Stimulated activated CD8-positive, alpha-beta memory T cell treated with anti-CD3 and anti-CD28 coated beads, Interleukin-7, amount 100 ng/mL, for 24 hours (primary cell): ENCODE measurements at regions not wholly inside any gene's neighbourhood (a gene's known extent, or its start where the extent isn't known, plus 50 kb on each side); places are given as distances from the start of the nearest gene placed in this dataset.
"Not testable (repeated sequence)": the region's sequence is repeated elsewhere in the genome, so short reads cannot be mapped to it uniquely, and the experiment has no call there.

Experiments
- DNase-seq: peaks from one replicate; pipeline ENCODE4 v3.0.0-alpha.2; 2020; ENCODE audit warnings: low read depth

- DNase-seq, result no peak
Measured at GRCh38 chr6:21744331-21744730, 150.8 kb downstream of the SOX4 start.

GRCh38 chr6:21745543-21746337, 152.2 kb downstream of the SOX4 start:
- DNase-seq, result no peak

GRCh38 chr6:21747441-21747840, 153.9 kb downstream of the SOX4 start:
- no peak for DNase-seq

DNA sequence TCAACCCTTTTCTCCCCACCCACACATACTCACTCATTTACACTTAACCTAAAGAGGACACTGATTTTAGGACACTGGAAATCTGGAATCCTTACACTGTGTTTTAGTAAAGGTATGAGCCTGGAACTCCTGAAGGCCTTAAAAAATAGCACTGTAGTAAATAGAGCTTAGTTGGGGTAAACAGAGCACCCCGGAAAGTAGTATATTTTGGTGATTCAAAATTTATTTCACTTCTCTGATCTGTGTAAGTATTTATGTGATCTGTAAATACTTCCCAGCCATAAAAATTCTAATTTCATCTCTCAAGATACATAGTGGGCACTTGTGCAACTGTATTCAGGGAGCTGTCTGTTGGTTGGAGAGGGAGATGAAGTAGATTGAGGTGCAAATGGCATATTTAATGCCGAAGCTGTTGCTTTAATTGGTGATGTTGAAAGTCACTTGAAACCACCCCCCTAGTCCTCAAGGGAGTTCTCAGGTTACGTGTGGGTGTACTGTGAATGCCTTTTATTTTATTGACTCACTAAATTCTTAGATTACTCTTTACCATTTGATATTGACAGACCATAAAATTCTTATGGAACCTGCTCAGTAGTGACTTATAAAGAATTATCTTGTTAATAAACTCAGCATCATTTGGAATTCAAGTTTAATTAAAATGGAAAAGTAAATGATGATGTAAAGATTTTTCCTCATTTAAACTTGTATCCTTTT, 154.9 kb downstream of the SOX4 start:
- DNase-seq, result no peak

DNA sequence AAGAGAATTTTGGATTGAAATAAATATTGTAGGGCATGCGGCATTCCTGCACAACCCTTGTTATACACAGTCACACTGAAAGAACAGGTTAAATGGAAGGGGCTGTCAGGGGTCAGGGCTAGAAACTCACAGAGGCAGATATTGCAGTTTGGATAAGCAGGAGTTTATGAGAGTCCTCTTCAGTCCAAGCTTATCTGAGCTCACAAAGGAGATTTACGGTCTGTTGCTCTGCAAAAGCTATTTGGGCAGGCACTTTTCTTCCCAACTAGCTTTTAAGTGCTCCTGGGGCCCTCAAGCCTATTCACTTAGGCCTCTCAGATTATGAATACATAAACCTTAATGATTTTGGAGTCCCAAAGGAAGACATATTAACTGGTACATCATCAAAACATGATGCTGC, 156.2 kb downstream of the SOX4 start:
- no peak for DNase-seq

DNA sequence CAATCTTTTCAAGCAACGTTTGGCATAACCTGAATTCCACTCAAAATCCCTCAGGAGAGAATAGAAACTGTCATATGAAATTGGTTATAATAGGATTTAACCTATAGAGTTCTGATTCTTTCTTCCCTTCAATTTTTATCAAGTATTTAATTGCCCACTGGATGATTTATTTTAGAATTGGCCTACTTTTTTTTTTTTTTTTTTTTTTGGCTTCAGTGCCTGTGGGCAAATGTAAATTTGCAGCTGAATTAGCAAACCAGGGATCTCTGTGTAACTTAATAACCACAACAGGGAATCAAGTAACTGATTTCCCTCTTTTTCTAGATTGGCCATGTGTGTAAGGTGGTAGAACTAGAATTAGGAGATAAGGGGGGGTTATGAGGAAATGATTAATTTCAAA, 157.0 kb downstream of the SOX4 start:
- DNase-seq, result no peak

DNA sequence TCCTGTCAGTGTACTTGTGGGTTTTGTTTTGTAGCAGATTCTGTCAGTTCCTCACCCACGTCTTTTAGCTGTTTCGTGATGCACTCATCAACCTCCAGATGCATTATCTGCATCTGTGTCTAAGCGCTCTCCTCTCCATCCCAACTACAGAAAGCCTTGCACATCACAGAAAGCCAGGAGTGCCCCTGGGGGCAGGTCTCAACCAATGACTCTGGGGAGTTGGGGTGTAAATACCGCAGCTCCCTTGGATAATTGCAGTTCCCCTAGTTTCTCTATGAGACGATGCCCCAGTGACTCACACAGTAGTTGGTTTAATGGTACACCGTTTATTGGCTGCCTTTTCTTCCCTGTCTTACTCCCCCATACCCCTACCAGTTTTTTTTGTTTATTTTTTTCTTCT, 158.1 kb downstream of the SOX4 start:
- no peak for DNase-seq

DNA sequence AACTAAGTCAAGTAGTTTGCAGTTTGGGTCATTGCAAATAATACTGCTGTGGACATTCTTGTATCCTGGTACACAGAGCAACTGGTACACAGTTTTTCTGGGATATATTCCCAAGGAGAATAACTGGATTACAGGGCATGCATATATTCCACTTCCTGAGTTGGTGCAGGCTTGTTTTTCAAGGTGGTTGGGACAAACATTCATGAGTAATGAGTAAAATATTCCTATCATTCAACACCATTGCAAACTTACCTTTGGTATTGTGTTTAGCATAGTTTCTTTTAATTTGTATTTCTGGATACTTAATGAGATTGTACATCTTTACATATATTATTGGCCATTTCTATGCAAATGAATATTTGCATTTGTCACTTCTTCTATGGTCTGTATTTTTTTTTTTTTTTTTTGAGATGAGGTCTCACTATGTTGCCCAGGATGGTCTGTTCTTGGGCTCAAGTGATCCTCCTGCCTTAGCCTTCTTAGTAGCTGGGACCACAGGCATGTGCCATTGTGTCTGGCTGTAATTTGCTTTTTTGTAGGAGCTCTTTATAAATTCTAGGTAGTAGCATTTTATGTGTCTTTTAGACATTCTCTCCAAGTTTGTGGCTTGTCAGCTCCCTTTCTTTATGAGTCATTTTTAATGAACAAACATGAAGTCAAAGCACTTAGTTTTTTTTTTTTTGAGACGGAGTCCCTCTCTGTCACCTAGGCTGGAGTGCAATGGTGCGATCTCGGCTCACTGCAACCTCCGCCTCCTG, 158.7 kb downstream of the SOX4 start:
- no peak for DNase-seq

- DNase-seq, result no peak
Measured at GRCh38 chr6:21753241-21754108, 159.9 kb downstream of the SOX4 start.

- no peak for DNase-seq
Measured at GRCh38 chr6:21754891-21755290, 161.3 kb downstream of the SOX4 start.

DNA sequence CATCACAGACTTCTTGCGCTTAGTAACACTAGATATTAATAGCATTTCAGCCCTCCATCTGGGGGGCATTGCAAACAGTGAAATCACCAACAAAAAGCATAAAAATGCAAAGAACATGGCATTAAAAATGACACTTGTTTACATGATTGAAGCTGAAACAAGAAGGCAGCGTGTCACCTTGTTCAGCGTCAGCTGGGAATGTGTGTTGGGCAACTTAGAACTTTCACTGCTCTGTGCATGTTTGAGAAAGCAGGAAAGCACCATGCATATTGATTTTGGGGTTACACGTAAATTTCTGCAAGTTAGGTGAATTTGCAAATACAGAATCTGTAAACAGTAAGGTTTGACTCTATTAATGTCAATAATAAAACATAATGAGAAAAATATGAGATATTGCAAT, 162.9 kb downstream of the SOX4 start:
- DNase-seq, result no peak

- DNase-seq, result not testable (repeated sequence)
Measured at GRCh38 chr6:21757392-21757791, 163.8 kb downstream of the SOX4 start.

DNA sequence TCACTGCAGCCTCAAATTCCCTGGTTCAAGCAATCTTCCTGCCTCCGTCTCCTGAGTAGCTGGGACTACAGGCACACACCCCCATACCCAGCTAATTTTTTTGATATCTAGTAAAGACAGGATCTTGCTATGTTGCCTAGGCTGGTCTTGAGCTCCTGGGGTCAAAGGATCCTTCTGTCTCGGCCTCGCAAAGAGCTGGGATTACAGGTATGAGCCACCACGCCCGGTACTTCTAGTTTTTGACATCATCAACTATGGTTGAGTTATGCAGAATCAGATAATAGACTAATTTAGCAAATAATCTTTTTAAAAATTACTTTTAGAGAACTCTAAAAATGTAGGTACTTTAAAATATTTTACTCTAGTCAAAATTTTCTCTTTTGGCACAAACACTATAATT, 166.2 kb downstream of the SOX4 start:
- no peak for DNase-seq

- DNase-seq, result not testable (repeated sequence)
Measured at GRCh38 chr6:21761053-21761730, 167.6 kb downstream of the SOX4 start.

DNA sequence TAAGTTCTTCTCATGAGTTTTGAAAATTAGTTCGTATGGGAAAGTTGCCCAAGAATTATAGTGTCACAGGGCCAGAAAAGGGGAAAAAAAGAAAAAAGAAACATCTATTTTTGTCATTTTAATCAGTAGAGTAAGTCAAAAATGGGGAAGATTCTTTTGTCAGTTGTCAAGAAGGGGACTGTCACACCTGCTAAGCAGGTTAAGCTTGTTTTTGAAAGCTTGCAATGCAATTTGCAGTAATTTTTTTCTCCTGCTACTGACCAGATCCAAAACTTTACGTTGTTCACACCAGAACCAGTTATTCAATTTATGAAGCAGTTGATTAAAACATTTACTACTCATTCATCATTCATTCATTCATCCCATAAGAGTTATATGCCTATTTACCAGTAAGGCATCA, 171.4 kb downstream of the SOX4 start:
- DNase-seq, result no peak

DNA sequence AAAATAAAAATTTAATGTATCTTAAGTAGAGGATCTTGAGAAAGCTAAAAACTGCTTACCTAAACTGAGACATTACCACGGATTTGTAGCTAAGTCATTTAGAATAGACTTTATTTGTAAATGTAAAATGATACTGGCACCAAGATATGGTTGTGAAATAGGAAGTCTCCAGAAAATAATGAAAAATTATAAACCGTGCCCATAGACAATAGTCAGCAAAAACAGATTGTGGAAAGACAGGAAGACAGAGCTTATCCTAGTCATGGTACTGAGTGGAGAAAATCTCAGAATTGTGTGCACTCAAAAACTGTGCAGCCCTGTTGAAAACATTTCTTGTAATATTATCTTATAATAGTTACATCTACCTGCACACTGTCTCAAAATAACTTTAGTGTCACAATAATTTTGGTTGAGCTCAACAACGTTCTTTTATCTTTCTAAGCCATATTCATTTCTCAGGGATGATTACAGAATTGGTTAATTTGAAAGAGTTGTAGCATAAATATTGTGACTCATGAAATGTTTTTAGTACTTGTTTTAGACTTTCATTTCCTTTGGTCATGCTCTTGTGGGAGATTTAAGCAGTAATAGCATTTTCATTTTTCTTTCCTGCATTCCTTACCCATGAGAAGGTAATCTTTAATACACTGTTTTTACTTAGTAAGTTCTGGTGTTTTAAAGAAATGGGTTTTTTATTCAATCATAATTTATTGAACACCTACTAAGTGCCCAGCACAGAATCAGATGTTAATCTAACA, 174.5 kb downstream of the SOX4 start:
- no peak for DNase-seq

DNA sequence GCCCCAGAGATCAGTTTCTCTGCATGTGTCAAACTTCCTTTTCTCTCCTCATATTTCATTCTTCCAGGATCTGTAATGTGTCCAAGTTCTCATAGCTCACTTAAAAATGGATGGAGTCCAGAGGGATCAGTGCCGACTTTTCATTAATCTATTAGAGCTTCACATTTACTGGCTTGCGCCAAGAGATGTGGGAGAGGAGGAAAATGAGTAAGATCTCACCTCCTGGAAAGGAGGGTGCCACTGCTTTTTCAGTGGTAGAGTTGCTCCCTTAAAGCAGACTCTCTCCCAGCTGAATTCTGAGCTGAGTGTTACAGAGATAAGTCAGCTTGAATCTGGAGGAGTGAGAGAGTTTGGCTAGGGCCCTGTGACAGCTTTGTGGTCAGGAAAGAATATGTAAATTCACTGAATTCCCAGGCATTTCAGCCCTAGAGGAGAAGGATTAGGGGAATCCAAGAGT, 175.9 kb downstream of the SOX4 start:
- no peak for DNase-seq

GRCh38 chr6:21769968-21770367, 176.4 kb downstream of the SOX4 start:
- DNase-seq, result no peak

DNA sequence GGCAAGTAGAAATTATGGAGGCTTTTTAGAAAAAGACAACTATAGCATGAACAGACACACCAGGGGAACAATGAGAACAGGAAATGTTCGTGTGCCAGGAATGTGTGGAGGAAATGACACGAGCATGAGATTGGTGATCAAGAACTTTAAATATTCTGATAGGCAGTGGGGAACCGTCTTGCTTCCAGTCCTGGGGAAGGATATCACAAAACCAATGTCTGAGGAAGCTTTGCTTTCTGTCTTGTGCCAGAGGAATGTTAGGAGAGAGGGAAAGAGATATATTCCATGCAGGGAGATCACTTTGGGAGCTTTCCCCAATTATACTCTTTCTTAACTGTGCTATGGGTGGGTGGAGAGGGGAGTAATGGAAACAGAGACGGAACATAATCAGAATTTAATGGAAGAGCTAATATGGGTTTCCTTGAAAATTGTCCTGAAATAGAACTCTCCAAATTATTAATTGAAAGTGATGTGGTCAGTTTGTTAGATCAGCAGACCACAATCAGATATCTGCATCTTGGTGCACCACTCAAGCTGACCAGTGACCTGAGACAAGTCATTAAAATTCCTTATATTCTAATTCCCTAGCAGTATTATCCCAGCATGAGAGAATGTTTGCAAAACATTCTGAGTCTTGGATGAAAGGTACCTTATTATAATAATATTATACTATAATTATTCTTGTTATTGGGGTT, 178.2 kb downstream of the SOX4 start:
- DNase-seq, result no peak

- DNase-seq, result no peak
Measured at GRCh38 chr6:21772477-21772876, 178.9 kb downstream of the SOX4 start.
